GM12864 (cell line): ENCODE measurements at regions not wholly inside any gene's neighbourhood (a gene's known extent, or its start where the extent isn't known, plus 50 kb on each side); places are given as distances from the start of the nearest gene placed in this dataset.
"Not testable (repeated sequence)": the region's sequence is repeated elsewhere in the genome, so short reads cannot be mapped to it uniquely, and the experiment has no call there.

Source experiments
- DNase-seq: peaks from one replicate; pipeline ENCODE4 v3.0.0-alpha.2; 2011; ENCODE audit warnings: low read depth
- H3K4me3 ChIP-seq: 2 replicates; pipeline ENCODE4 v1.5.1; 2011; ENCODE audit warnings: mild to moderate bottlenecking, low read depth, low read length, control low read depth
- TF ChIP-seq, protein P1 (sequence below): IDR thresholded peaks from 2 replicates; pipeline ENCODE4 v1.5.1; 2011; ENCODE audit warnings: low read depth, mild to moderate bottlenecking, moderate library complexity, low read length, control low read depth, inconsistent platforms; ENCODE audit errors: missing control alignments

DNA sequence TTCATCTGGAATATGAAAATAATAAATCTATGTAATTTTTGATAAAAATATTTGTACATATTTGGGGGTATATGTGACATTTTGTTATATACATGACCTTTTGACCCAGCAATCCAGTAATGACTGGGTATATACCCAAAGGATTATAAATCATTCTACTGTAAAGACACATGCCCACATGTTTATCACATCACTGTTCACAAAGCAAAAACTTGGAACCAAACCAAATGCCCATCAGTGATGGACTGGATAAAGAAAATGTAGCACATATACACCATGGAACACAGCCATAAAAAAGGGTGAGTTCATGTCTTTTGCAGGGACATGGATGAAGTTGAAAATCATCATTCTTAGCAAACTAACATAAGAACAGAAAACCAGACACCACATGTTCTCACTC is 472.1 kb upstream of the DDX18 start:
- TF ChIP-seq, protein P1, sequence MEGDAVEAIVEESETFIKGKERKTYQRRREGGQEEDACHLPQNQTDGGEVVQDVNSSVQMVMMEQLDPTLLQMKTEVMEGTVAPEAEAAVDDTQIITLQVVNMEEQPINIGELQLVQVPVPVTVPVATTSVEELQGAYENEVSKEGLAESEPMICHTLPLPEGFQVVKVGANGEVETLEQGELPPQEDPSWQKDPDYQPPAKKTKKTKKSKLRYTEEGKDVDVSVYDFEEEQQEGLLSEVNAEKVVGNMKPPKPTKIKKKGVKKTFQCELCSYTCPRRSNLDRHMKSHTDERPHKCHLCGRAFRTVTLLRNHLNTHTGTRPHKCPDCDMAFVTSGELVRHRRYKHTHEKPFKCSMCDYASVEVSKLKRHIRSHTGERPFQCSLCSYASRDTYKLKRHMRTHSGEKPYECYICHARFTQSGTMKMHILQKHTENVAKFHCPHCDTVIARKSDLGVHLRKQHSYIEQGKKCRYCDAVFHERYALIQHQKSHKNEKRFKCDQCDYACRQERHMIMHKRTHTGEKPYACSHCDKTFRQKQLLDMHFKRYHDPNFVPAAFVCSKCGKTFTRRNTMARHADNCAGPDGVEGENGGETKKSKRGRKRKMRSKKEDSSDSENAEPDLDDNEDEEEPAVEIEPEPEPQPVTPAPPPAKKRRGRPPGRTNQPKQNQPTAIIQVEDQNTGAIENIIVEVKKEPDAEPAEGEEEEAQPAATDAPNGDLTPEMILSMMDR = no peak
- no peak overlapping the region for H3K4me3 ChIP-seq
- no peak for DNase-seq

GRCh38 chr2:117349687-117350086 is 464.8 kb upstream of the DDX18 start:
- TF ChIP-seq, protein P1 = no peak
- no peak for DNase-seq
- no peak overlapping the region for H3K4me3 ChIP-seq

DNA sequence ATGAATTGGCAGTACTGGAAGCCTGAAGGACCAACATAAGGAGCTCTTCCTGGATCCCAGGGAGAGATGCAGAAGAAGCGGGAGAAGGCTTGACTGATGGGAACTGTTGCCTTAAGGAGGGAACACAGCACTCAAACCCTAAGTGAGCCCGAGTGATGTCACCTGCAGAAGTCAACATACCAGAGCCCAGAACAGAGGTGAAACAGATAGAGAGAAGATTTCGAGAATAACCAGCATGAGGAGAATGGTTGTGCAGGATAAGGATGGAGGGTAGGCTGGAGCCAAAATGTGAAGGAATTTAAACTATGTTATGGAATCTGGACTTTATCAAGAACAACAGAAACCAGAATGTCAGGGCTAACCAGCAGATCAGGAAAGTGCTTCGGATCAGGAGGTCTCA is 463.1 kb upstream of the DDX18 start:
- no peak overlapping the region for H3K4me3 ChIP-seq
- no peak for DNase-seq
- TF ChIP-seq, protein P1 = no peak

DNA sequence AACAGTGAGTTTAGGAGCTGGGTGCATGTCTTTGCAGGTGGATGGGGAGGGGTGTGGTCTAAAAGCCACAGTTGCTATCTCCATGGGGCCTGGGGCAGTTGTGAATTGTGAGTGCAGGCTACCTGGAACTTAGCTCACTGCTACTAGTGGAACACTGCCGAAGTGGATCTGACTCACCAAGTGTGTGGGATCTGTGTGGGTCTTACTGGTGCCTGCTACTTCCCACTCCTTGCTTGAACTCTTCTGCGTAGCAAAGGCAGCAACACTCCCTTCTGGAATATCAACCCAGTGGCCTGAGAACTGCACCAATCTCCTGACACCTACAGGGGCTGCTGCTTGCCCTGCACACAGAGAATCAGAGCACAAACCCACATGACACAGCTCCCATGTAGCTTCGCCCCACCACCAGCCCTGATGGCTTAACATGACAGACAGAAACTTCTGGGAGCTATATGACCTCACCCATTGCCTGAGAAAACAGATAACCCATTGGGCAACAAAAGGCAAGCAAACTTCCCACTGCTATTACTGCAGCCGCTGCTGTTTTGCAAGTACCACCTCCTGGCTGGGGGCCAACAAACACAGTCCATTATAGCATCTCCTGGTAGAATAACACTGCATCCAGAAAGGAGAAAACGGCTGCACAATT is 455.1 kb upstream of the DDX18 start:
- TF ChIP-seq, protein P1 = no peak
- no peak for DNase-seq
- no peak overlapping the region for H3K4me3 ChIP-seq

DNA sequence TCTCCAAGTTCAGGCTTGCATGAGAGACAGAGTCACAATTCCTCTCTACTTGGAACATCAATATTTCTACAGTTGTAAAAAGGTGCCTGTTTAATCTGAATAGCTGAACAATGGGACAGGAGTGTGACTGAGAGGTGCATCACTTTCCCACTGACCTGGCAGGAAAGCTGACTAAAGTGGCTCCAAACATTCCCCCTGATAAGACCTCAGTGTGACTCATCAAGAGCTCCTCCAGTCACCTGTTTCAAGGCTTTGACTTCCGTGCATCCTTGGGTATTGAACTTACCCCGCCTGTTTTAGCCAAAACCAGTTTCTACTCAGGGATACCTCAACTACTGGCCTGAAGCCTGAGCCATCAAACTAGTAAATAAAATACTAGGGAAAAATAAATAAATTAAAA is 453.9 kb upstream of the DDX18 start:
- DNase-seq = no peak
- TF ChIP-seq, protein P1 = no peak
- H3K4me3 ChIP-seq = no peak overlapping the region

DNA sequence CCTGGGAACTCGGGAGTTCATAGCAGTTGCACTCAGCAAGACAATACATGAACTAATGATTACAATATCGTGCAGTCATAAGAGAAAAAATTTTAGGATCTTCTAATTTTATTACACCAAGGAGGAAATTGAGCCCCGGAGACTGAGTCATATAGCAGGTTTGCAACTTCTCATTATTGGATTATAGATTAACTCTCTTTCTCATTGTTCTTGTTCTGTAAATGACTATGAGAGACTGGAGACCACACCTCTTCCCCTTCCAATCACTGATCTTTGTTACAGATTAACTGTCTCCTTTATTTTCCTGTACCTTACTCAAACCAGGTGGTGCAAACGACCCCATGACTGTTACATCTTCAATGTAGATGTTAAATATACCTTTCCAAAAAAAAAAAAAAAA is 435.8 kb upstream of the DDX18 start:
- TF ChIP-seq, protein P1 = no peak
- H3K4me3 ChIP-seq = no peak overlapping the region
- no peak for DNase-seq

DNA sequence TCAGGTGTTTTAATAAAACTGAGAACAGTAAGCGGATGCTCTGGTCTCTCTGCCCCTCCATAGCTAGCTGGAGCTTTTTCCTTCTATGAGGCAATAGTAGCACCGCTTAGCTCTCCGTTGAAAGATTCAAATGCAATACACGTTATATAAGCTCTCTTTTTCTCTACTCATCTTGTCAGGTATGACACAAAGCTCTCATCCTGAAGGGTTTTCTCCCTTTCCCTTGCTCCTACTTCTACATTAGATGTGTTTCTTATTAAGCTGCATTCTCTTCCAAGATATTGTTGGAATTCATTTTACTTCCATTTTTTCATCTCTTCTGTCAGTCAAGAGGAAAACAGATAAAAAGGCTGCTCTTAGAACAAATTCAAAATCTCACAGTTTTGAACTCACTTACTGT is 434.6 kb upstream of the DDX18 start:
- TF ChIP-seq, protein P1 = no peak
- H3K4me3 ChIP-seq = no peak overlapping the region
- DNase-seq = no peak

DNA sequence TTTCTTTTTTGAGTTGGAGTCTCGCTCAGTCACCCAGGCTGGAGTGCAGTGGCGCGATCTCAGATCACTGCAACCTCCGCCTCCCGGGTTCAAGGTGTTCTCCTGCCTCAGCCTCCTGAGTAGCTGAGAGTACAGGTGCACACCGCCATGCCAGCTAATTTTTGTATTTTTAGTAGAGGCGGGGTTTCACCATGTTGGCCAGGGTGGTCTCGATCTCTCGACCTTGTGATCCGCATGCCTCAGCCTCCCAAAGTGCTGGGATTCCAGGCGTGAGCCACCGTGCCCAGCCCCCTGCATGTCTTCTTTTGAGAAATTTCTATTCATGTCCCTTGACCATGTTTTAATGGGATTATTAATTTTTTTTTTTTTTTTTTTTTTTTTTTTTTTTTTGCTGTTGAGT is 430.5 kb upstream of the DDX18 start:
- H3K4me3 ChIP-seq, DNase-seq: not testable (repeated sequence)
